GM18508 (cell line): ENCODE measurements at regions not wholly inside any gene's neighbourhood (a gene's known extent, or its start where the extent isn't known, plus 50 kb on each side); places are given as distances from the start of the nearest gene placed in this dataset.
"Not testable (repeated sequence)": the region's sequence is repeated elsewhere in the genome, so short reads cannot be mapped to it uniquely, and the experiment has no call there.

ENCODE experiments used
- ATAC-seq: cut with Tn5 transposase; IDR thresholded peaks from one replicate; pipeline ENCODE4 v1.9.1; 2021; ENCODE audit warnings: moderate number of reproducible peaks; ENCODE audit not compliant: insufficient read depth, unreplicated experiment

DNA sequence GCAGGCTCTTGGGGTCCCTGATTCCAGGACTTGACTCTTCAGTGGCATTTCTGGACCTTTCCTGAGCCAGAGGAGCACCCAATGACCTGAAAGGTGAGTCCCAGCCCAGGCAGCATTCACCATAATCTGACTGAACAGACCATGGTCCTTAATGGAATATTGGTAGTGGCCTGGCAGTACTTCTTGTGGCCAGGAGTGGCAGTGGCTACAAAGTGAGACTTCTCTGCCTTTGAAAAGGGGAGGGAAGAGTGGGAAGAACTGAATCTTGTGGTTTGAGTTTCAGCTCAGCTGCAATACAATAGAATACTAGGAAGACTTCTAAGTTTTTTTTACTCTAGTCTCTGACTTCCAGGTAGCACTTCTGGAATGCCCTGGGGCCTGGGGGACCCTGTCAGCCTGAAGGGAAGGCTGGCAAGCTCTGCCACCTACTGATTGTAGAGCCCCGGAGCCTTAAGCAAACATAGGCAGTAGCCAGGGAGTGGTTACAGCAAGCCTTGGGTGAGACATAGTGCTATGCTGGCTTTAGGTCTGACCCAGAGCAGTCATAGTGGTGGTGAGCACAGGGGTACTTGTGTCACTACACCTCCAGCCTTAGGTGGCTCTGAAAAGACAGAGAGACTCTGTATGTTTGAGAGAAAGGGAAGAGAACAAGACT is 674.2 kb upstream of the MANEA start:
- ATAC-seq, result no peak

DNA sequence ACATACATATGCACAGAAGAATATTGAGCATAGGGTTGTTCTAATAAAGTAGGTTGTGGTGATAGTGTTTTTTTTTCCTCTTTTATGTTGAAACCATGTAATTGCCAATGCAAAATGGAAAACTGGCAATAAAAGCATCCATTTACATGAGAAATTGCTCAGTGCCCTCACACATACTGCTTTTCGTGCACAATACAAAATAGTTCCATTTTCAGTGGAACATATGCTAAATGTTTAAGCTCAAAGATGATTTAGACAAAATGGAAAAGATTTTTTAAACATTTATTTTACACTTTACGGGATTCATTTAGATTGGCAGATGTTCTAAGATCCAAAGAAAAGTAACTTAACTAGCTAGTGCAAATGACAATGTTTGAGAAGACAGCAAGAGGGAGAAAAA is 678.1 kb upstream of the MANEA start:
- no peak for ATAC-seq

DNA sequence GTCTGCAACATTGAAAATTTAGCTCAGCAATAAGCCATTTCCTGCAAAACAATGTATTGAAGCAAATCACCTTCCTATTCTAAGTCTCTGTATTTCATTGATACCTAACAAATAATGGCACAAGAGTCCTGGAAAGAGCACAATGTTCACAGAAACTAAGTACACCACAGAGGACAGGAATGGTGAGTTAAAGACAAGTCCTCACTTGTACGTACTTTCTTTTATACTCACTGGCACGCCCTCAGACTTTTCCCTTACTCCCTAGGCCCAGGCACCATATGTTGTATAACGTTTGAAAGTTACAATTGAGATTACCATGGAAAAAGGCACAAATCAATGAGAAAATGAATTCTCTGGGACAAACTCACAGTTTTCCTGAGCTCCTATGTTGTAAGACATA is 683.0 kb upstream of the MANEA start:
- no peak for ATAC-seq

DNA sequence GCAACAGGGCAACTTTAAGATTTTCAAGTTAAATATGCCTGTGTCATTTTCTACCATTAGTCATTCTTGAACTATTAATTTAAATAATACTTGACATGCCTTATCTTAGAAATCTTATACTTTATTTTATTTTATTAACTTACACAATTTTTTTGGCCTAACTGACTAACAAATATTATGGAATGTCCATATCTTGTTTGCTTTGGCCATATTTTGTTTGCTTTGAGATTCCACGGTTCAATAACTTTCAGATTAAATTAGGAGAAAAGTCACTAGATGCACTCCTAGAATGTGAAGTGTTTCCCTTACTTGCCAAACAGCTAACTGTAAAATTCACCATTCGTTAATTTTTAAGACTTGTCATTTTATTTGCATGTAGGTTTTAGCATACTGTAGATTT is 684.0 kb upstream of the MANEA start:
- ATAC-seq, result no peak

DNA sequence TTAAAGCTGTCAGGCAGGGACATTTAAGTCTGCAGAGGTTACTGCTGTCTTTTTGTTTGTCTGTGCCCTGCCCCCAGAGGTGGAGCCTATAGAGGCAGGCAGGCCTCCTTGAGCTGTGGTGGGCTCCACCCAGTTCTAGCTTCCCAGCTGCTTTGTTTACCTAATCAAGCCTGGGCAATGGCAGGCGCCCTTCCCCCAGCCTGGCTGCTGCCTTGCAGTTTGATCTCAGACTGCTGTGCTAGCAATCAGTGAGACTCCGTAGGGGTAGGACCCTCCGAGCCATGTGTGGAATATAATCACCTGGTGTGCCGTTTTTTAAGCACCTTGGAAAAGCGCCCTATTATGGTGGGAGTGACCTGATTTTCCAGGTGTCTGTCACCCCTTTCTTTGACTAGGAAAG is 703.5 kb upstream of the MANEA start:
- not testable (repeated sequence) for ATAC-seq

DNA sequence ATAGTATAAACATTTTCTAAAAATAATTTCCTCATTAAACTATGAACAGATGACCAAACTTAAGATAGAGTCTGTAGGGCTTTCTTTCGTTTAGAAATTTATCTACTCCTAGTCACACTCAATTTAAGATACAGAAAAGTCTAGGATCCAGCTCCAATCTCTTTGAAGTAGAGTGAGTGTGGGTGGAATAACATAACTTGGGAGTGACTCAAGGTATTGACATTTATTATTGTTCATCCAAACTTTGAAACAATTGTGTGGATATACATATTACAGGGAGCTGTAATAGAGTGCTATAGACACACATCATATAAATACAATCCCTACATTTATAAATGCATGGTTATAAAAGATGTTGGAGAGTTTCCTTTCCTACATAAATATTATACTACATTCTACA is 715.2 kb upstream of the MANEA start:
- no peak for ATAC-seq

DNA sequence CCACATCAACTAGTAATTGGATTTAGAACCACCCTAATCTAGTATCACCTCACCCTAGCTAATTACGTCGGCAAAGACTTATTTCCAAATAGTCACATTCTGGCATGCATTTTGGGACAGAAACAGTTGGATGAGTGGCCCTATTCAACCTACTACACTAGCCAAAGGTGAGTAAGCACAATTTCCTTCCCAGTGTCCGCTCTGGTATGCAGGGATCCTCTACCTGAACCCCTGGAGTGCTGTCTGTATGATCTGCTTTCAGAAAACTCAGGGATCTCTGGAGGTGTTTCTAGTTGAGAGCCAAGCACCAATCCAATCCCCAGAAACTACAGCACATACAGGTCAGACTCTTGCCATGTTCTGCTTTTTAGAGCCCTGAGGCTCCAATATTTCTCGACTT is 717.4 kb upstream of the MANEA start:
- ATAC-seq, result no peak

DNA sequence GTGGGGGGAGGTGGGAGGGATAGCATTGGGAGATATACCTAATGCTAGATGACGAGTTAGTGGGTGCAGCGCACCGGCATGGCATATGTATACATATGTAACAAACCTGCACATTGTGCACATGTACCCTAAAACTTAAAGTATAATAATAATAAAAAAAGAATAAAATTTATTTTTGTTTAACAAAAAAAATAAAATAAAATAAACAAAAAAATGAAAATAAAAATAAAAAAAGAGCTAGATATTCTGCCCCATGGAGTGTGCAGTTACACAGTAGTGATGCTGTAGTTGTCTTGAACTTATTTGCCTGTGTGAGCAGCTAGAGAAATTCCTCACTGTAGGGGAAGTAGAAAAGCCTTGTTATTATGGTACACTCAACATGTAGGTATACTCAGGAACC is 720.3 kb upstream of the MANEA start:
- ATAC-seq, result not testable (repeated sequence)

DNA sequence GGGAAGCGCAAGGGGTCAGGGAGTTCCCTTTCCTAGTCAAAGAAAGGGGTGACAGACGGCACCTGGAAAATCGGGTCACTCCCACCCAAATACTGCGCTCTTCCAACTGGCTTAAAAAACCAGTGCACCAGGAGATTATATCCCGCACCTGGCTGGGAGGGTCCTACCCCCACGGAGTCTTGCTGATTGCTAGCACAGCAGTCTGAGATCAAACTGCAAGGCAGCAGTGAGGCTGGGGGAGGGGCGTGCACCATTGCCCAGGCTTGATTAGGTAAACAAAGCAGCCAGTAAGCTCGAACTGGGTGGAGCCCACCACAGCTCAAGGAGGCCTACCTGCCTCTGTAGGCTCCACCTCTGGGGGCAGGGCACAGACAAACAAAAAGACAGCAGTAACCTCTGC is 726.0 kb upstream of the MANEA start:
- not testable (repeated sequence) for ATAC-seq

DNA sequence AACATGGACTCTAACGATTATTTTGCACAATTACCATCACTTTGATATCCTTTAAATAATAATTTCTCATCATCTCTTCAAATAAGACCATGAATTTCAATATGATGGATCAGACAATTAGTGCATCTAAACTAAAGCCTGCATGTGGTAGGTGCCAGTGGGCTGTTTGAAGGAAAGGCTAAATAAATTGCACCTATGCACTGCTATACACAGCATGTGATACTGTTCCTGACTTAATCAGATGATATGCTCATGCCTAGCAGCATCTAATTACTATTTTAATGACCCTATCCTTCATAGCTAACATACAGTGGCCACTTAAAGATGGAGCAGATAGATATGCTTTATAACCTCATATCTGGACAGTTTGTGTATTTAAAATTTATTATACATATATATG is 731.6 kb upstream of the MANEA start:
- no peak for ATAC-seq

DNA sequence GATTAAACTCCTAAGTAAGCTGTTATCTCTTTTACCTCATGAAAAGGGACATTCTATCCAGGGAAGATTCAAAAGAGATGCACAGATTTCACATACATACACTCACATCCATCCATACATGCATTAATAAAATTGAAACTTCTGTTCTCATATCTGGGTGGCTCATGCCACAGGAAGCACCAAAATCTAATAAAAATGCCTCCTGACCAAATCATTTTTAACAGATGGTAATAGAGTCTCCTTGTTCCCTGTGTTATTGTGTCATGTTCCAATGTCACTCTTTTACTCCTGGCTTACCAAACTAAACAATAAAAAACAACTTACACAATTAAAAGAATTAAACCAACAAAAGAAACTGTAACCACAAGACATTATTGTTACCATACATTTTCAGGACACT is 742.1 kb upstream of the MANEA start:
- no peak for ATAC-seq

DNA sequence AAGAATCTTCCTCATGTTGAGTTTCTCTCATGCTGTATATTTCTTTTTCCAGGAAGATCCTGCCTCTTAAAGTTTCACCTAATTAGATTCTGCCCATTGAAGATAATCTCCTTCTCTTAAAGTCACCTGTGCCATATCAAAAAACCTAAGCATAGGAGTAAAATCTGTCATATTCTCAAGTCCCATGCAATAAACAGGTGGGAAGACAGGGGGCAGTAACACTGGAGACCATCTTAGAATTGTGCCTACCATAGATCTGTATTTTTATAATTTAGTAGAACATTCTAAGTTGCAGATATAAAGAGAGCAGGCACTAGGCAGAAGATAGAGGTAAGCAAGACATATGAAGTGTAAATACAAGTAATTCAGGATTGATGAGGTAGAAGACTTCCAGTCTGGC is 763.5 kb upstream of the MANEA start:
- no peak for ATAC-seq

DNA sequence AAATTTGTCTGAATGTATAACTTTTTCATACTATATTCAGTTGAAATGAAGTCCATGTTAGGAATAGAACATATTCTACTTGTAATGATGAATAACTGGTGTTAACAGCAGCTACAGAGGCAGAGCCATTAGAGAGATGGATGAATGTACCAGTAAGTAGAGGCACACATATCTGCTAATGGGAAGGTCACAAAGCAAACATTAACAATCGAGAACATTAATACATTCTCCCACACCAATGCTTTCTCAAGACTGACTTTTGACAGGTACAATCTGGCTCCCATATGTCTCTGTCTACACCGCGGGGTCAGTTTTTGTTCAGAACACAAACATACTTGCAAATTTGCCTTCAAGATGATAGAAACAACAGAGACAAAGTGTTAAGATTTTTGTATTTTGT is 776.0 kb upstream of the MANEA start:
- ATAC-seq, result no peak

DNA sequence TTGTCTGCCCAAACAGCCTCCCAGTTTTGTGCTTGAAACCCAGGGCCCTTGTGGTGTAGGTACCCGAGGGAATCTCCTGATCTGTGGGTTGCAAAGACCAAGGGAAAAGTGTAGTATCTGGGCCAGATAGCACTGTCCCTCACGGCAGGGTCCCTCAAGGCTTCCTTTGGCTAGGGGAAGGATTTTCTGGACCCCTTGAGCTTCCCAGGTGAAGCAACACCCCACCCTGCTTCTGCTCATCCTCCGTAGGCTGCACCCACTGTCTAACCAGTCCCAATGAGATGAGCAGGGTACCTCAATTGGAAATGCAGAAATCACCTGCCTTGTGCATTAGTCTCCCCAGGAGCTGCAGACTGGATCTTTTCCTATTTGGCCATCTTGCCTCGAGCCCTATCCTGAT is 791.8 kb upstream of the MANEA start:
- no peak for ATAC-seq

DNA sequence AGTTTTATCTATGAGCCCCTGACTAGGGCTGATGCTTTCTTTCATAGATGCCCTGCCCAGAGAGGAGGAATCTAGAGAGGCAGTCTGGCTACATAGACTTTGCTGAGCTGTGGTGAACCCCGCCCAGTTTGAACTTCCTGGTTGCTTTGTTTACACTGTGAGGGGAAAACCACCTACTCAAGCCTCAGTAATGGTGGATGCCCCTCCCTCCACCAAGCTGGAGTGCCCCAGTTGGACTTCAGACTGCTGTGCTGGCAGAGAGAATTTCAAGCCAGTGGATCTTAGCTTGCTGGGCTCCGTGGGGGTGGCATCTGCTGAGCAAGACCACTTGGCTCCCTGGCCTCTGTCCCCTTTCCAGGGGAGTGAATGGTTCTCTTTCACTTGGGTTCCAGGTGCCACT is 792.3 kb upstream of the MANEA start:
- not testable (repeated sequence) for ATAC-seq

DNA sequence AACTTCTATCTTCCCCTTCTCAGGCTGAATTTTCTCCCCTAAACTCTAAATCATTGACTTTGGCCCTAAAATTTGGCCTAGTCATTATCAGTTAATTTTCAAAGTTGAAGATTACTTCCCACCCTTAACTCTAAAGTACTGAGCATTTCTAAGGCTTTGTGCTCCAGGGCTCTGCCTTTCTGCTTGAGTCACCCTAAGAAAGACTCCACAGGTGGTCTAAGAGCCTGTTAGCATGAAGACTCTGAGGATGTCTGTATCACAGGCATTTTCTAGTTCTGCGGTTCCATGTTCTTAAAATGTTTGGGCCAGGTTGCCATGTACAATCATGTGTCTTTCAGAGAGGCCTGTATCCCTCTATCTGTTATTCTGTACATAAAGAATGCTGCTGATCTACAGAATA is 808.1 kb upstream of the MANEA start:
- ATAC-seq, result no peak

DNA sequence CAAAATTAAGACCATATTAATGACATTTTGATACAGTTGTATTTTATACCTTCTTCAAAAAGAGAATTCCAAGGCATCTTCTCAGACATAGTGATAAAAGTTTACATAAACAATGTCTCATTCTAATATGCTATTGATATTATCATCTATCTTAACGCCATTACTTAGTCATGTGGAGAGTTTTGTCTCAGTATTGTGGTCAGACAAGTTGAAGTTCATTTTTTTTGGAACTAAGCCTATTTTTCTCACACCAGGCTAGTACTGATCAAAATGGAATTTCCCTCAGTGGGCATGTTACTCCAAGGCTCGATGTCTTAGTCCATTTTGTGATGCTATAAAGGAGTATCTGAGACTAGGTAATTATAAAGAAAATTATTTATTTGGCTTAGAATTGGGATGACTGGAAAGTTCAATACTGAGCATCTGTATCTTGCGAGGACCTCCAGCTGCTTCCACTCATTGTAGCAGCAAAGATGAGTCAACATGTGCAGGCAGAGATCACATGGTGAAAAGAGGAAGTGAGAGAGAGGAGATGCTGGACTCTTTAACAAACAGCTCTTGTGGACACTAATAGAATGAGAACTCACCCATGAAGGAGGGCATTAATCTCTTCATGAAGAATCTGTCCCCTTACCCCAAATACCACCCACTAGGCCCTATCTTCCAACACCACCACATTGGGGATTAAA is 825.5 kb upstream of the MANEA start:
- peak; percentile 95 for ATAC-seq

DNA sequence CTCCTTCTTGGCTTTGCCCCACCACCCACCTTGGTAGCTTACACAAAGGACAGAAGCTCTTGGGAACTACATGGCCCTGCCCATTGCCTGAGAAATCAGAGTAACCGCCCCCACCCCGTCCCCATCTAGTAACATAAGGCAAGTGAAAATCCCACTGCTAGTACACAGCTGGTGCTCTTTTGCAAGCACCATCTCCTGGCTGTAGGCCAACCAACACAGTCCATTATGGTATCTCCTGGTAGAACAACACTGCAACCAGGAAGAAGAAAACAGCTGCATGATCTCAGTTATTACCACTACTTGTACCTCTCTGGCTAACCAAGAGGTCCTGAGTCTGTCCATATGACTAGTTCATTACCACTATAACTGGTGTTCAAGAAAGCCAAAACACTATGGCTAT is 841.1 kb upstream of the MANEA start:
- no peak for ATAC-seq

DNA sequence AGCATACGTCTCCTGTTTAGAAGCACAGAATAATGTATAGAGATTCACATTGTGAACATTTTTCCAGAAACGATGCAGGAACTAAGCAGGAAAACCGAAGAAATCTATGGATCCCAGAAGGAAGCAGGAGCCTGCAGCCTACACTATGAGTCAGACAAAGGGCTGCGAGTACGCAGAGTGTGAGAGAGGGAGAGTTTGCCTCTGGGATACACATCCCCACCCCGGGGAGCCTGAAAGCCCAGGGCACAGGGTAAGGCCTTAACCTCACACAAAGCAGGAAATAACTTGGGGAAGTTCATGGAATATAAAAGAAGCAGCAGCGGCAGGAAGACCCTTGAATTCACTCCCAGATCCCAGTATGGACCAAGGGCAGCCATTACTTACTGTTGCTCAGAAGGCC is 842.1 kb upstream of the MANEA start:
- no peak for ATAC-seq

DNA sequence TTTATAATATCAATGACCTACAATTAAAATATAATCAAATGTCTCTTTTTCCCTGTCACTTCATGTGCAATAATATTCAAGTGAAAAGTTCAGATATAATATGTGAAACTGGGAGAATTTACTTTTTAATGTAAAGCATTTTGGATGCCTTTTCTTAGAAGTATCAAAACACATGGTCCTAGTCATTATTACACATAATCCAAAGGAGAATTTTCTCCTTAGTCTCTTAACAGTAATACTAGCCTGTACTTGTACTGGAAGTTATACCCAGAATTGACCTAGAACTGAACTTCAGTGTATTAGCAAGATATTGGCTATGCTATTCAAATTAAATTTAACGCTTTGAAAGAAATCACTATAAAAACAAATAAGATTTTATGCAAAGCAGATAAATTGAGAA is 842.6 kb upstream of the MANEA start:
- ATAC-seq, result no peak

DNA sequence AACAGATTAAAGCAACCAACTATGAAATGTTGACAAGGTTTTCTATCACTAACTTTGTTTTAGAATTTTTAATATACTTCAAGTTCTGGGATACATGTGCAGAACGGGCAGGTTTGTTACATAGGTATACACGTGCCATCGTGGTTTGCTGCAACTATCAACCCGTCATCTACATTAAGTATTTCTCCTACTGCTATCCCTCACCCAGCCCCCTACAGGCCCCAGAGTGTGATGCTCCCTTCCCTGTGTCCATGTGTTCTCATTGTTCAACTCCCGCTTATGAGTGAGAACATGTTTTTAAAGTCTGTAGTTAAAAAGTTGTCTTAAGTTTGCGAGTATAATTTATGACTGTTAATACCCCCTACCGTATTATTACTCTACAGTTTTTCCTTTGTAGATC is 844.3 kb upstream of the MANEA start:
- no peak for ATAC-seq

DNA sequence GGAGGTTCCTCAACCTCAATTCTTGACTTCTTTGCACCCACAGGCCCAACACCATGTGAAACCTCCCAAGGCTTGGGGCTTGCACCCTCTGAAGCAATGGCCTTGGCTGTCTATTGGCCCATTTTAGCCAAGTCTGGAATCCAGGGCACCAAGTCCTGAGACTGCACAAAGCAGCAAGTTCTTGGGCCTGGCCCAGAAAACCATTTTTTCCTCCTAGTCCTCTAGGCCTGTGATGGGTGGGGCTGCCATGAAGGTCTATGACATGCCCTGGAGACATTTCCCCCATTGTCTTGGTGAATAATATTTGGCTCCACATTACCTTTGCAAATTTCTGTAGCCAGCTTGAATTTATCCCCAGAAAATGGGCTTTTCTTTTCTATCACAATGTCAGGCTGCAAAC is 849.6 kb upstream of the MANEA start:
- no peak for ATAC-seq
